ENCODE measurements at regions not wholly inside any gene's neighbourhood (a gene's known extent, or its start where the extent isn't known, plus 50 kb on each side); places are given as distances from the start of the nearest gene placed in this dataset.

GRCh38 chr1:72557446-72558049 is 275.2 kb upstream of the NEGR1 start:
- H3K27me3 ChIP-seq (replicated peaks; ENCODE audit: insufficient read depth): no peaks in the 10 kb centered on the region
- no peak overlapping the region for H3K9ac ChIP-seq
- H2AFZ ChIP-seq: peak overlapping the region; percentile 39; the same call in 1 of the 2 replicates
- no peaks in the 10 kb centered on the region for H4K20me1 ChIP-seq (ENCODE audit: insufficient read depth)
- H3K4me1 ChIP-seq (ENCODE audit: insufficient read depth): no peaks in the 10 kb centered on the region
- peak; percentile 32 for DNase-seq
- in situ Hi-C loops (cut with MboI): no loop called here
- H3F3A ChIP-seq (ENCODE audit: insufficient read depth): no peaks in the 10 kb centered on the region
- TF ChIP-seq EZH2phosphoT487 (IDR thresholded peaks at IDR 0.05; ENCODE audit: insufficient read depth, low read depth) (no peak), EZH2 (IDR thresholded peaks at IDR 0.05; ENCODE audit: insufficient read depth, poor library complexity, severe bottlenecking) (no peak)
- H3K79me2 ChIP-seq (ENCODE audit: insufficient read depth): no peaks in the 10 kb centered on the region
- H3K4me3 ChIP-seq: no peak overlapping the region
- WGBS, 2 experiments (ENCODE audit: low coverage in 1 of 2, low lambda C conversion rate in 2 of 2, missing lambda C conversion rate in 2 of 2): 88 to 90% methylated on average over 1 of the region's 1 CpG
- H3K4me2 ChIP-seq (ENCODE audit: unreplicated experiment): no peak overlapping the region
- no peaks in the 10 kb centered on the region for H3K36me3 ChIP-seq (ENCODE audit: low read depth)
- no peak overlapping the region for H3K27ac ChIP-seq
- no peaks in the 10 kb centered on the region for H3K9me2 ChIP-seq (ENCODE audit: insufficient read depth)
- no peaks in the 10 kb centered on the region for H3K9me3 ChIP-seq (ENCODE audit: low read depth)

- H3K9me2 ChIP-seq (ENCODE audit: insufficient read depth): peaks cover 4% of the 10 kb centered on the region; the same call in 1 of the 2 replicates
- no peaks in the 10 kb centered on the region for H3K27me3 ChIP-seq (replicated peaks; ENCODE audit: insufficient read depth)
- TF ChIP-seq EZH2phosphoT487 (IDR thresholded peaks at IDR 0.05; ENCODE audit: insufficient read depth, low read depth) (no peak), EZH2 (IDR thresholded peaks at IDR 0.05; ENCODE audit: insufficient read depth, poor library complexity, severe bottlenecking) (no peak)
- WGBS, 2 experiments (ENCODE audit: low coverage in 1 of 2, low lambda C conversion rate in 2 of 2, missing lambda C conversion rate in 2 of 2): 0 to 9% methylated on average over 1 of the region's 1 CpG
- no peaks in the 10 kb centered on the region for H4K20me1 ChIP-seq (ENCODE audit: insufficient read depth)
- H2AFZ ChIP-seq: peak overlapping the region; percentile 59
- H3K4me1 ChIP-seq (ENCODE audit: insufficient read depth): no peaks in the 10 kb centered on the region
- in situ Hi-C loops (cut with MboI): no loop called here
- H3K4me3 ChIP-seq: peak overlapping the region; percentile 16; the same call in 1 of the 2 replicates
- no peaks in the 10 kb centered on the region for H3F3A ChIP-seq (ENCODE audit: insufficient read depth)
- no peak overlapping the region for H3K27ac ChIP-seq
- DNase-seq: peak; percentile 17
- H3K9me3 ChIP-seq (ENCODE audit: low read depth): no peaks in the 10 kb centered on the region
- H3K9ac ChIP-seq: no peak overlapping the region
- H3K4me2 ChIP-seq (ENCODE audit: unreplicated experiment): no peak overlapping the region
- H3K79me2 ChIP-seq (ENCODE audit: insufficient read depth): no peaks in the 10 kb centered on the region
- H3K36me3 ChIP-seq (ENCODE audit: low read depth): no peaks in the 10 kb centered on the region
These were observed 265.1 kb upstream of the NEGR1 start for GRCh38 chr1:72547412-72547811.

GRCh38 chr1:72540674-72541073 is 258.3 kb upstream of the NEGR1 start:
- Histone ChIP-seq H3K27ac (no peak overlapping the region), H3F3A (ENCODE audit: insufficient read depth) (no peaks in the 10 kb centered on the region), H3K9ac (no peak overlapping the region), H3K4me1 (ENCODE audit: insufficient read depth) (no peaks in the 10 kb centered on the region), H3K36me3 (ENCODE audit: low read depth) (no peaks in the 10 kb centered on the region), H3K4me3 (no peak overlapping the region), H4K20me1 (ENCODE audit: insufficient read depth) (no peaks in the 10 kb centered on the region), H2AFZ (no peak overlapping the region), H3K4me2 (ENCODE audit: unreplicated experiment) (no peak overlapping the region), H3K9me2 (ENCODE audit: insufficient read depth) (peaks cover 4% of the 10 kb centered on the region; the same call in 1 of the 2 replicates), H3K27me3 (replicated peaks; ENCODE audit: insufficient read depth) (no peaks in the 10 kb centered on the region), H3K9me3 (ENCODE audit: low read depth) (no peaks in the 10 kb centered on the region), H3K79me2 (ENCODE audit: insufficient read depth) (no peaks in the 10 kb centered on the region)
- TF ChIP-seq EZH2 (IDR thresholded peaks at IDR 0.05; ENCODE audit: insufficient read depth, poor library complexity, severe bottlenecking) (no peak), EZH2phosphoT487 (IDR thresholded peaks at IDR 0.05; ENCODE audit: insufficient read depth, low read depth) (no peak)
- in situ Hi-C loops (cut with MboI): no loop called here
- 68 to 70% methylated on average over 4 of the region's 4 CpGs for WGBS, 2 experiments (ENCODE audit: low coverage in 1 of 2, low lambda C conversion rate in 2 of 2, missing lambda C conversion rate in 2 of 2)
- DNase-seq: no peak

- Histone ChIP-seq H3K27me3 (replicated peaks; ENCODE audit: insufficient read depth) (no peaks in the 10 kb centered on the region), H3K27ac (no peak overlapping the region), H3K36me3 (ENCODE audit: low read depth) (no peaks in the 10 kb centered on the region), H3K9ac (no peak overlapping the region), H3K9me3 (ENCODE audit: low read depth) (no peaks in the 10 kb centered on the region), H3K79me2 (ENCODE audit: insufficient read depth) (no peaks in the 10 kb centered on the region), H3F3A (ENCODE audit: insufficient read depth) (no peaks in the 10 kb centered on the region), H4K20me1 (ENCODE audit: insufficient read depth) (no peaks in the 10 kb centered on the region), H3K4me3 (no peak overlapping the region), H2AFZ (no peak overlapping the region), H3K9me2 (ENCODE audit: insufficient read depth) (no peaks in the 10 kb centered on the region), H3K4me2 (ENCODE audit: unreplicated experiment) (no peak overlapping the region), H3K4me1 (ENCODE audit: insufficient read depth) (no peaks in the 10 kb centered on the region)
- no peak for TF ChIP-seq EZH2phosphoT487 (IDR thresholded peaks at IDR 0.05; ENCODE audit: insufficient read depth, low read depth)
- no peak for TF ChIP-seq EZH2 (IDR thresholded peaks at IDR 0.05; ENCODE audit: insufficient read depth, poor library complexity, severe bottlenecking)
- WGBS, 2 experiments (ENCODE audit: low coverage in 1 of 2, low lambda C conversion rate in 2 of 2, missing lambda C conversion rate in 2 of 2): 72 to 77% methylated on average over 2 of the region's 2 CpGs
- no peak for DNase-seq
- in situ Hi-C loops (cut with MboI): no loop called here
These were observed 253.1 kb upstream of the NEGR1 start for GRCh38 chr1:72535470-72535869.
